GM19099 (cell line): ENCODE measurements at regions not wholly inside any gene's neighbourhood (a gene's known extent, or its start where the extent isn't known, plus 50 kb on each side); places are given as distances from the start of the nearest gene placed in this dataset.

ENCODE experiments used
- POLR2A ChIP-seq: IDR thresholded peaks from 3 replicates; pipeline ENCODE4 v1.6.1; 2011; ENCODE audit warnings: low read depth; ENCODE audit not compliant: insufficient read length; ENCODE audit errors: extremely low read depth

DNA sequence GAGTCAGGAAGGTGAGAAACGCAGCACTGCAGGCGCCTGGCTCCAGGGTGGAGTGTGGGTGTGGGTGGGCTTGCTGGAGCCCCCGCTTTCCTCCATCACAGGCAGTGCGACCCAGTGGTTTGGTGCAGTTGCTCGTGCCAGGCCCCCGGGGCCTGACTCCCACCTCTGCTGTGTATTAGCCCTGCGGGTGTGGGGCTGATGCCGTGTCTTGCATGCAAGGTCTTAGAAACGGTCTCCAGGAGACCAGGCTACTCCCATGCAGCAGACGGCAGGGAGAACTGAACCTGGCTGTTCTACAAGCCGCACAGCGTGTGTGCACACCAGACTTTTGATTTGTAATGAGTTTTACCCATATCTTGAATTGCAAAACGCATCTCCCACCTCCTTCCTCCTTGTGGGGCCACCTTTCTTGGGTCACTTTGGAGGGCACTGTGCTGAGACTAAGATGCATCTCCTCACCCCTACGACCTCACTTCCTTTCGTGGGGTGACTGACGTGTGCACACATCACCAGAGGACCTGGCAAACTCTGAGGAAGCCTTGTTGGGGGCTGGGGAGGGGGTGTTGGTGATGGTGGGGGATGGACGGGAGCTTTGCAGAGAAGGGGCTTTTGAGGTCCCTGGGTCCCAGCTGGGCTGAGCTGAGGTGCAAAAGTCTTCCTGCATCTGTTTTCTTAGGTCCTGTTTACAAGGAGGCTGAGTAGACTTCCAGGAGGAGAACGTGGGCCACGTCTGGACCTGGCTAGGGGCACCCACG lies 101.8 kb upstream of the TNRC6C start:
- TF ChIP-seq POLR2A, result no peak

DNA sequence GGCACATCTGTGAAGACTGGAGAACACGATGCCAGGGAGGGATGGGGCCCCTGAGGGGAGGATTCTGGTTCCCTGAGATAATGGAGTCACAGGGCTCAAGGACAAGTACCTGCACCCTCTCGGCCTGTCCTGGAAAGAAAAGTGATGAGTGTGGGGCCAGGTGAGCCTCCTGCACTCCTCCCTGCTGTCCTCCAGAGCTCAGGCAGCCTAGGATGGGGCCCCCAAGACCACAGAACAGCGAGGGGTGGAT lies 101.3 kb upstream of the TNRC6C start:
- TF ChIP-seq POLR2A, result no peak

DNA sequence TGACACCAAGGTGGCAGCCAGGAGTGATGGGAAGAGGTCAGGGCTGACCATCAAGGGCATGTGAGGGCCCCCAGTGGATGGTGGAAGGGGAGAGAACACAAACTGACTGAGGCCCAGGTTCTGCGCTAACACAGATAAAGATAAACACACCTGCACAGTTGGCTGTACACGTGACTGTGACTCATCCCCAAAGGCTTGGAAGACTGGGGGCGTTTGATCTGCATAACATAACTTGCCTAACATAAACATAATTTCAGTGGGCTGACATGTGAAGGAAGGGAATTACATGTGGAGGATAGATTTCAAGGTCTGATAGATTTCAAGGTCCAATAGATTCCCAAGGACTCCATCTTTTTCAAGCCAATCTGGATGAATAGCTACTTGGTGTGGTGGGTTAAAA lies 100.9 kb upstream of the TNRC6C start:
- no peak for TF ChIP-seq POLR2A

DNA sequence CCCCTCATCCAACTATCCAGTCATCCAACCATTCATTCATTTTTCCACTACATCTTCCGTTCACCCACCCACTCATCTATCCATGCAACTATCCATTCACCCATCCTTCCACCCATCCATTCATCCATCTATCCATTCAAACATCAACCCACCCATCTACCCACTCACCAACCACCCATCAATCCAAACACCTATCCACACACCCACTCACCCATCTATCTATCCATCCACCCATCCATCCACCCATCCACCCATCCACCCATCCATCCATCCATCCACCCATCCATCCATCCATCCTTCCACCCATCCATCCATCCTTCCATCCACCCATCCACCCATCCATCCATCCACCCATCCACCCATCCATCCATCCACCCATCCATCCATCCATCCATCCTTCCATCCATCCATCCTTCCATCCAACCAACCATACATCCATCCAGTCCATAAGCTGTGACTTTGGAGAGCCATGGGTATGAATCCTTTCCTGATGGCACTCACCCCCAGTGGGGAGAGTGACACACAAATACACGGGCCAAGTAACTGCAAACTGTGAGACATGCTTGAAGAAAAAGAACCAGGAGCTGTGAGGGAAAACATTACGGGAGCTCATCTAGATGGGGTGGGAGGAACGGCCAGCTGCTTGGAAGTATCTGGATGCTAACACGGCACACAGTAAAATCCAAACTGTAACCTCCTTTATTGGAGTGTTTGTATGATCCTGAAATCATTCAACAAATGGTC lies 100.0 kb upstream of the TNRC6C start:
- TF ChIP-seq POLR2A, result no peak

DNA sequence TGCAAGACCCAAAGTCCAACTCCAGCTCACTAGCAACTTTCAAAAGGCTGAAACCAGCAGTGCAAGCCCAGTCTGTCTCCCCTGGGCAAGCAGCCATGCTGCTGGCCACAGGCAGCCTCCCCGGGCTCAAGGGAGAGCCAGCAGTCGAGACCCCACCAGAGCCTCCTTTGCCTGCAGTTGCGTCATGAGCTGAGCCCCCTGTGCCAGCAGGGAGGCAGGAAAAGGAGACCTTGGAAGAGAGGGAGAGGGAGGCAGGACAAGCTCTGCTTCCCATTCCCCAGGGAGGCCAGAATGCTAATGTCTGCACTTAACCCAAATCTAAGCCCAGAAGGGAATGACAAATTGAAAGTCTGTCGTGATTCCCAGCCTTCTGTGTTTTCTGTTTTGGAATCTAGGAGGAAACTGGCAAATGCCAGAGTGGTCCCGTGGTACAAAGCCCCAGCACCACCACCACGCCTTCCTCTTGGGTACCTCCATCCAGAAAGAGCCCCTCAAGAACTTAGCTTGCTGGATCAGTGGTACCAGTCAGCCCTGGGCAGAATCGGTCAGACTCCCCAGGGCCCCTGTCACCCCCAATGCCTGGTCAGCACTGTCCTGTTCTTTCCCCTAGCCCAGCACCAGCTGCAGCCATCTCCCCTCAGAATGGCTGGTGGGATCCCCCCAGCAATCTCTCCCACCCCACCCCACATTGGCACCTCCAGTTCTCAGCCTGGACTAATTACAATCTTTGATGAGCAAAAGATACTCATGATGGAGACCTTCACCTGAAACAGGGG lies 99.3 kb upstream of the TNRC6C start:
- no peak for TF ChIP-seq POLR2A

DNA sequence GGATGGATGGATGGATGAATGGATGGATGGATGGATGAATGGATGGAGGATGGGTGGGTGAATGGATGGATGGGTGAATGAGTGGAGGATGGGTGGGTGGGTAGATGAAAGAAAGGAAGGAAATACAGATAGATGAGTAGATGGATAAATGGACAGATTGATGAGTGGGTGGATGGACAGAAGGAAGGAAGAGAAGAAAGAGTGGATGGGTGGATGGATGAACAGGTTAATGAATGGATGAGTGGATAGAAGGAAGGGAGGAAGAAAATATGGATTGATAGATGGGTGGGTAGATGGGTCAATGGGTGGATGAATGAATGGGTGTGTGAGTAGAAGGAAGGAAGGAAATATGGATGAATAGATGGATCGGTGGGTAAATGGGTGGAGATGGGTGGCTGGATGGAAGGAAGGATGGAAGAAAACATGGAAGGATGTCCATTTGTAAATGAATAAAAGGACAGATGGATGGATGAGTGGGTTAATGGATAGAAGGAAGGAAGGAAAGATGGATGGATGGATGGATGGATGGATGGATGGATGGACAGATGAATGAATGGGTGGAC lies 97.3 kb upstream of the TNRC6C start:
- TF ChIP-seq POLR2A, result no peak

DNA sequence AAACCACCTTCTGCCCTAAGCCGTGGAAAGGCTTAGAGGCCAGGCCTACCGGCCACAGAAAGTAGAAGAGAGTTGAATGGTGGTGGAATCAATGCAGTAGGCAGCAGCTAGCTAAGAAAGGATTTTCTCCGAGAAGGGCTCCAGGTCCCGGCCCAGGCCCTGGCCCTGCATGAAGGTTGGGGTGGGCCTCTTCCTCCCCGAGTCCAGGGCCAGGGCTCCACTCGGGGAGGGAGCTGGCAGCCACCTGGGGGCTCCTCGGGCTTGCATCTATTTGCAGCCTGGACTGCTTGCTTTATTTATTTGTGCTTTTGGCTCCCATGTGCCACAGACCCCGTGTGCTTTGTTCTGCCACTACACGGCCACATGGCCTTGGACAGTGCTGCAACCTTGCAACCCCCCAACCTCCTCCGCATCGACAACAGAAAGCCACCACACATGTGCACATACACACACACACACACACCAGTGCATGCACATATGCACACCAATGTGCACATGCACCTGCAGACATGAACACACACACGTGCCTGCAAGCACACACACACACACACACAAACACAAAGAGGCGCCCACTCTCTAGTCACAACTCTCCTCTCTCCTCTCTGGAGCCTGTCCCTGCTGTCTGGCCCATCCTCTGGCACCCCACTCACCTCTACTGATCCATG lies 96.4 kb upstream of the TNRC6C start:
- TF ChIP-seq POLR2A, result no peak

DNA sequence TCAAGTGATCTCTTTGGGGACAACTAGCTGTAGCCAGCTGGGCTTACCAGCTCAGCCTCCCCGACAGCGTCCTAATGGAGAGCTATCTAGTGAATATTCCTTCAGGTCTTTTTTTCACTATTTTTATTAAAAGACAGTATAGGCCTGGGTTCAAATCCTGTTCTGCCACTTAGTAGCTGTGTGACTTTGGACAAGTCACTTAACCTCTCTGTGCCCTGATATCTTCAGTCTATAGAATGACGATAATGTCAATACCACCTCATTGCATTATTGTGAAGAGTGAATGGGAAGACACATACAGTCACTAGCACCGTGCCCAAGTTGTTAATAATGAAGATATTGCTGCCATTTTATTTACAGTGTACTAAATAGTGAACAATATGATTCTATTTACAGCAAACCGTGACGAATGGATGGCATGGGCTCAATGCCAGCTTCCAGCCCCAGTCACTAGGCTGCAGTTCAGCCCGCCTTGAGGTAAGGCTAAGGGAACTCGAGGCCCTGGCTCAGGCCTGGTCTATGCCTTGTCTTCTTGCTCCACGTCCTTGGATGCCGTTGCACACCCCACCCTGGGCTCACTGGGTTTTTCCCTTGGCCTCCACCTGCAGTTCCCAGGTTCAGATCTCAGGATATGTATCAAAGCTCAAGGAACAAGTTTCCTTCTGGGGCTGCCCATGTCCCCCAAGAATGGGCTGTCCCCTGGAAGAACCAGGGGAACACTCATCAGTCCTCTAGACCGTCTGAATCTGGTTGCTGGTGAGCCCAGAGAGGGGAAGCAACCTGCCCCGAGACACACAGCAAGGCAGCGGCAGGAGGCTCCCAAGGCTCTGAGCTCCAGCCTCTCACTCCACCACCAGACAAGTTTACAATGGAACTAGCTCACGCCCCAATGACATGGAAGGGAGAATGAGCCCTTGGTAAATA lies 95.4 kb upstream of the TNRC6C start:
- TF ChIP-seq POLR2A, result no peak

DNA sequence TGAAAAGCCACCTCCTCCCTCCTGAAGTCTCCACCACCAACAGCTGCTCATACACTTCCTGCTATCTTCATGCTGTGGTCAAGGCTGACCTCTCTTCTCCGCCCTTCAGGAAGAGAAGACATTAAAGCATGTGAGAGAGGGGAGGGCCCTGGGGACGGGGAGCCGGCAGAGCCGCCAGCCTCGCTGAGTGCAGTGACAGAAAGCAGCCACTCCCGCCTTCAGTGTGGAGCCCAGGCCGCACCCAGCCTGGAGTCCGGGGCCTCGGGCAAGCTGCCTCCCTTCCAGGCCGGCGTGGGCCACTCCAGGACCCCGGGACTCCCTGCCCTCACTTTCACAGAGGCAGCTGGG lies 94.7 kb upstream of the TNRC6C start:
- TF ChIP-seq POLR2A, result no peak

DNA sequence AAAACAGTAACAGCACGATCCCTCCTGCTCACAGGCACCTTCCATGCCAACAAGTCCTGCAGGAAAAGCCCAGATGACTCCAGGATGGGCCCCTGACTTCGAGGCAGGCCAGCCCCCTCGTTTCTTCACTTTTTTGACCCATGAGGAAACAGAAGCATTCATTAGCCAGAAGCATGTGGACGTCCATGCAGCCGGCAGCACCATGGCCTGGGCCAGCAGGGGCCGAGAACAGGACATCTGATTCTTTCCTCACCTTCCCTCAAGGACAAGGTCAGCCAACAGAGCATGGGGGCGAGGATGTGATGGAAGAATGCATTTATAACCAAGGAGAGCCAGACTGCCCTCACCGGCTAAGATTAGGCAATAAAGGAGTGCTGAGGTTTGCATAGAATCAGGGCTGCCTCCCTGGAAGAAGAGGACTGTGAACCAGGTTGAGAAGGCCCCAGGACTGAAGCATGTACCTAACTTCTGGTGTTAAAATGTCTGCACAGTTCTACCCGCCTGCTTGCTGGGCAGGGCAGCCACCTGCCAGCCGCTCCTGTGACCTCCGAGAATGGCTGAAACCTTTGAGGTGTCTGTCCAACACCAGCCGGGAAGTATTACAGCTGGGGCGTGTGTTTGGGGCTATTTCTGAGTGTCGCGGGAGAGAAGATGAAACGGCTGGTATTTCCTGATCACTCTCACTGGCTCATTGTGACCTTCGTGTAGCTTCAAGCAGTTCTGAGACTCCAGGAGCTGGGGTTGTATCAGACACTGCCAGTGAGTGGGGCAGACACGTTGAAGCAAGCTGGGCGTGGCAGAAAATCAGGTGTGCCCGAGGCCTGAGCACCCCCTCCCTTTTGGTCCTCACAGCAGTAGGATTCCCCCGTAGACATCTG lies 94.0 kb upstream of the TNRC6C start:
- TF ChIP-seq POLR2A, result no peak

DNA sequence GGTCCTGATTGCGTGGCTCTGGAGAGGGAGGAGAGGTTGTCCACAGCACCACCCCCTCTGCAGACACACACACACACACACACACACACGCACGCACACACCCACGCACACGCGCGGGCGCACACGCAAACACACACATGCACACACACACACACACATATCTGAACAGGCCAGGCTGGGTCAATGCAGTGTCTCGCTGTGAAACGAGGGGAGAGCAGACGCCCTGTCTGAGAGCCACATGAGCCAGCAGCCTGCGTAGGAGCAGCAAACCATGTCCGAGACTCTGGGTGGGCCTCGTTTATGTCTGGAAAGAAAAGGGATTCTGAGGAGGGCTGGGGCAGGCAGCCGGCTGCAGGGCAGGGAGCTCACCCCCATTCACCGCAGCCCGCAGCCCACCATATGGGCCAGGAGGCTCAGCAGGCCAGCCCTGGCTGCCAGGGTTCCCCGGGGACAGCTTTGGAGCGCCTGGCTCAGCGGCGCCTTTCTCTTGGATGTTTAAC lies 93.3 kb upstream of the TNRC6C start:
- TF ChIP-seq POLR2A, result no peak

DNA sequence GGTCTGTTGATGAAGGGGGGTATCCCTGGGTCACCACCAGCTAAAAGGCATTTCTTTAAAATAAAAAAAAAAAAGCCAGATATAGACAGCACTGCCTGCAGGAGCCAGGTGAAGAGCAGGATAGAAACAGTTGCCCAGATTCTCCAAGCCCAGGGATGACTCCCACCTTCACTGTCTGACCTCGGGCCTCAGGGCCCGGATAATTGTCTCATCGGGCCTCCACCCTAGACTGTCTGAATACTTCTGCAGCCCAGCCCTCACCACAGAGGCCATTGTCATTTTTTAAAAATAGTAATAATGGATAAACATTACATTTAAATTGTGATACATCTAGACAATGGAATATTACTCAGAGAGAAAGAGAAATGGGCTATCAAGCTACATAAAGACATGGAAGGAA lies 92.8 kb upstream of the TNRC6C start:
- no peak for TF ChIP-seq POLR2A

DNA sequence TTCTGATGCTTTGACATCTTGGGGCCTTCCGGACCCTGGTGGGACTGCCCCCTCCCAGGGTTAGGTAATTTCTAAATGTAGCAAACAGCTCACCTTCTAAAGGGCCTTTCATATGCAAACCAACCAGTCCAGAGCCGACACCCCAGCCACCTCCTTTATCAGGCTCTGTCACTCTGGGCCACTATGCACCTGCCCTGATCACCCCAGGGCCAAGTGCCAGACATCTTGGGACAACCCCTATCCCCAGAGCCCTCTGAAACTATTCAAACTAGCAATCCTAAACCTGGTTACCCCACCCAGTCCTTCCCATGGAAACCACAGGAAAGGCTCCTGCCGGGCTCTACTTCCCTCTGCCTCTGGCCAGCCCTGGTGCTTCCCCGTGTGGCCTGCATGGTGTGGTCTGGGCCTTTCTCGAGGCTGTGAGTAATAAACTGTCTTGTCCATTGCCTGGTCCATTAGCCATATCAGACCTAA lies 91.2 kb upstream of the TNRC6C start:
- no peak for TF ChIP-seq POLR2A
